HG02623 (cell line): ENCODE measurements at regions not wholly inside any gene's neighbourhood (a gene's known extent, or its start where the extent isn't known, plus 50 kb on each side); places are given as distances from the start of the nearest gene placed in this dataset.
"Not testable (repeated sequence)": the region's sequence is repeated elsewhere in the genome, so short reads cannot be mapped to it uniquely, and the experiment has no call there.

Experiments used
- ATAC-seq: cut with Tn5 transposase; IDR thresholded peaks from one replicate; pipeline ENCODE4 v1.9.1; 2021; ENCODE audit warnings: moderate library complexity; ENCODE audit not compliant: unreplicated experiment

- no peak for ATAC-seq
These were observed 98.4 kb upstream of the C9orf72 start for GRCh38 chr9:27671636-27672035.

- no peak for ATAC-seq
These were observed 99.4 kb upstream of the C9orf72 start for GRCh38 chr9:27672718-27673117.

GRCh38 chr9:27673641-27674040 is 100.4 kb upstream of the C9orf72 start:
- ATAC-seq, result no peak

GRCh38 chr9:27675354-27675753 is 102.1 kb upstream of the C9orf72 start:
- no peak for ATAC-seq

- ATAC-seq, result no peak
These were observed 103.5 kb upstream of the C9orf72 start for GRCh38 chr9:27676827-27677226.

- ATAC-seq, result no peak
These were observed 106.1 kb upstream of the C9orf72 start for GRCh38 chr9:27679338-27679737.

GRCh38 chr9:27683181-27683580 is 109.9 kb upstream of the C9orf72 start:
- no peak for ATAC-seq

GRCh38 chr9:27688954-27689353 is 115.7 kb upstream of the C9orf72 start:
- no peak for ATAC-seq

GRCh38 chr9:27690816-27691215 is 117.5 kb upstream of the C9orf72 start:
- ATAC-seq, result not testable (repeated sequence)

- no peak for ATAC-seq
These were observed 126.3 kb upstream of the C9orf72 start for GRCh38 chr9:27699621-27700020.

GRCh38 chr9:27701016-27701415 is 127.7 kb upstream of the C9orf72 start:
- ATAC-seq, result no peak

- no peak for ATAC-seq
These were observed 128.3 kb upstream of the C9orf72 start for GRCh38 chr9:27701587-27701986.

- no peak for ATAC-seq
These were observed 130.1 kb upstream of the C9orf72 start for GRCh38 chr9:27703216-27703980.

GRCh38 chr9:27711241-27711640 is 138.0 kb upstream of the C9orf72 start:
- ATAC-seq, result no peak

GRCh38 chr9:27712806-27713205 is 139.5 kb upstream of the C9orf72 start:
- ATAC-seq, result no peak

- ATAC-seq, result no peak
These were observed 141.1 kb upstream of the C9orf72 start for GRCh38 chr9:27714388-27714787.

GRCh38 chr9:27715651-27716050 is 142.4 kb upstream of the C9orf72 start:
- no peak for ATAC-seq

GRCh38 chr9:27717991-27718390 is 144.7 kb upstream of the C9orf72 start:
- no peak for ATAC-seq

- ATAC-seq, result no peak
These were observed 146.4 kb upstream of the C9orf72 start for GRCh38 chr9:27719711-27720110.

- no peak for ATAC-seq
These were observed 149.6 kb upstream of the C9orf72 start for GRCh38 chr9:27722866-27723265.

- ATAC-seq, result peak; percentile 88
These were observed 153.2 kb upstream of the C9orf72 start for GRCh38 chr9:27726244-27727081.

GRCh38 chr9:27732494-27732893 is 159.2 kb upstream of the C9orf72 start:
- ATAC-seq, result no peak
